ENCODE measurements at regions not wholly inside any gene's neighbourhood (a gene's known extent, or its start where the extent isn't known, plus 50 kb on each side); places are given as distances from the start of the nearest gene placed in this dataset.

- TF ChIP-seq CTCF (IDR thresholded peaks at IDR 0.05) (no peak), EP300 (IDR thresholded peaks at IDR 0.05; ENCODE audit: low read depth) (no peak), POLR2A (IDR thresholded peaks at IDR 0.05) (no peak)
Observed at GRCh38 chr7:24201226-24201625, 82.8 kb upstream of the NPY start.

Measured in transverse colon (tissue), 3 donors.